HL-60 (cell line): ENCODE measurements at regions not wholly inside any gene's neighbourhood (a gene's known extent, or its start where the extent isn't known, plus 50 kb on each side); places are given as distances from the start of the nearest gene placed in this dataset.

Source experiments
- CTCF ChIP-seq: IDR thresholded peaks from one replicate; pipeline ENCODE4 v1.5.1; 2011; ENCODE audit warnings: low read length, control low read depth, inconsistent platforms; ENCODE audit not compliant: insufficient read depth
- GABPA ChIP-seq: IDR thresholded peaks from 2 replicates; pipeline ENCODE4 v1.6.1; 2012; ENCODE audit warnings: low read depth
- POLR2AphosphoS5 ChIP-seq: IDR thresholded peaks from 2 replicates; pipeline ENCODE4 v1.6.1; 2012; ENCODE audit warnings: low read depth
- REST ChIP-seq: IDR thresholded peaks from 2 replicates; pipeline ENCODE4 v1.6.1; 2012; ENCODE audit warnings: low read depth; ENCODE audit not compliant: insufficient replicate concordance

GRCh38 chr22:22814666-22815396 is 72.8 kb upstream of the IGLL5 start:
- TF ChIP-seq CTCF (no peak), REST (no peak), GABPA (no peak), POLR2AphosphoS5 (no peak)
